ENCODE measurements at regions not wholly inside any gene's neighbourhood (a gene's known extent, or its start where the extent isn't known, plus 50 kb on each side); places are given as distances from the start of the nearest gene placed in this dataset.

GRCh38 chr22:48035897-48036296 is 1273.4 kb downstream of the TBC1D22A start:
- TF ChIP-seq POLR2AphosphoS5 (IDR thresholded peaks at IDR 0.05; ENCODE audit: low read depth): no peak
- TF ChIP-seq, protein P1, sequence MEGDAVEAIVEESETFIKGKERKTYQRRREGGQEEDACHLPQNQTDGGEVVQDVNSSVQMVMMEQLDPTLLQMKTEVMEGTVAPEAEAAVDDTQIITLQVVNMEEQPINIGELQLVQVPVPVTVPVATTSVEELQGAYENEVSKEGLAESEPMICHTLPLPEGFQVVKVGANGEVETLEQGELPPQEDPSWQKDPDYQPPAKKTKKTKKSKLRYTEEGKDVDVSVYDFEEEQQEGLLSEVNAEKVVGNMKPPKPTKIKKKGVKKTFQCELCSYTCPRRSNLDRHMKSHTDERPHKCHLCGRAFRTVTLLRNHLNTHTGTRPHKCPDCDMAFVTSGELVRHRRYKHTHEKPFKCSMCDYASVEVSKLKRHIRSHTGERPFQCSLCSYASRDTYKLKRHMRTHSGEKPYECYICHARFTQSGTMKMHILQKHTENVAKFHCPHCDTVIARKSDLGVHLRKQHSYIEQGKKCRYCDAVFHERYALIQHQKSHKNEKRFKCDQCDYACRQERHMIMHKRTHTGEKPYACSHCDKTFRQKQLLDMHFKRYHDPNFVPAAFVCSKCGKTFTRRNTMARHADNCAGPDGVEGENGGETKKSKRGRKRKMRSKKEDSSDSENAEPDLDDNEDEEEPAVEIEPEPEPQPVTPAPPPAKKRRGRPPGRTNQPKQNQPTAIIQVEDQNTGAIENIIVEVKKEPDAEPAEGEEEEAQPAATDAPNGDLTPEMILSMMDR (conservative IDR thresholded peaks at IDR 0.05; ENCODE audit: low read depth in 2 of 2): no peak
- no peak for TF ChIP-seq CREB1 (CRISPR knock-in tag; IDR thresholded peaks at IDR 0.05; ENCODE audit: low read depth)
- TF ChIP-seq ZNF331 (CRISPR knock-in tag; IDR thresholded peaks at IDR 0.05; ENCODE audit: low read depth): no peak
- TF ChIP-seq EZH2 (IDR thresholded peaks at IDR 0.05; ENCODE audit: low read depth, unreplicated experiment): no peak
- TF ChIP-seq, protein P2, sequence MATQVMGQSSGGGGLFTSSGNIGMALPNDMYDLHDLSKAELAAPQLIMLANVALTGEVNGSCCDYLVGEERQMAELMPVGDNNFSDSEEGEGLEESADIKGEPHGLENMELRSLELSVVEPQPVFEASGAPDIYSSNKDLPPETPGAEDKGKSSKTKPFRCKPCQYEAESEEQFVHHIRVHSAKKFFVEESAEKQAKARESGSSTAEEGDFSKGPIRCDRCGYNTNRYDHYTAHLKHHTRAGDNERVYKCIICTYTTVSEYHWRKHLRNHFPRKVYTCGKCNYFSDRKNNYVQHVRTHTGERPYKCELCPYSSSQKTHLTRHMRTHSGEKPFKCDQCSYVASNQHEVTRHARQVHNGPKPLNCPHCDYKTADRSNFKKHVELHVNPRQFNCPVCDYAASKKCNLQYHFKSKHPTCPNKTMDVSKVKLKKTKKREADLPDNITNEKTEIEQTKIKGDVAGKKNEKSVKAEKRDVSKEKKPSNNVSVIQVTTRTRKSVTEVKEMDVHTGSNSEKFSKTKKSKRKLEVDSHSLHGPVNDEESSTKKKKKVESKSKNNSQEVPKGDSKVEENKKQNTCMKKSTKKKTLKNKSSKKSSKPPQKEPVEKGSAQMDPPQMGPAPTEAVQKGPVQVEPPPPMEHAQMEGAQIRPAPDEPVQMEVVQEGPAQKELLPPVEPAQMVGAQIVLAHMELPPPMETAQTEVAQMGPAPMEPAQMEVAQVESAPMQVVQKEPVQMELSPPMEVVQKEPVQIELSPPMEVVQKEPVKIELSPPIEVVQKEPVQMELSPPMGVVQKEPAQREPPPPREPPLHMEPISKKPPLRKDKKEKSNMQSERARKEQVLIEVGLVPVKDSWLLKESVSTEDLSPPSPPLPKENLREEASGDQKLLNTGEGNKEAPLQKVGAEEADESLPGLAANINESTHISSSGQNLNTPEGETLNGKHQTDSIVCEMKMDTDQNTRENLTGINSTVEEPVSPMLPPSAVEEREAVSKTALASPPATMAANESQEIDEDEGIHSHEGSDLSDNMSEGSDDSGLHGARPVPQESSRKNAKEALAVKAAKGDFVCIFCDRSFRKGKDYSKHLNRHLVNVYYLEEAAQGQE (IDR thresholded peaks at IDR 0.05; ENCODE audit: unreplicated experiment): no peak
- TF ChIP-seq NANOG (IDR thresholded peaks at IDR 0.05; ENCODE audit: borderline replicate concordance): no peak
- no peak for TF ChIP-seq EZH2phosphoT487 (IDR thresholded peaks at IDR 0.05; ENCODE audit: unreplicated experiment)
- TF ChIP-seq, protein P3, sequence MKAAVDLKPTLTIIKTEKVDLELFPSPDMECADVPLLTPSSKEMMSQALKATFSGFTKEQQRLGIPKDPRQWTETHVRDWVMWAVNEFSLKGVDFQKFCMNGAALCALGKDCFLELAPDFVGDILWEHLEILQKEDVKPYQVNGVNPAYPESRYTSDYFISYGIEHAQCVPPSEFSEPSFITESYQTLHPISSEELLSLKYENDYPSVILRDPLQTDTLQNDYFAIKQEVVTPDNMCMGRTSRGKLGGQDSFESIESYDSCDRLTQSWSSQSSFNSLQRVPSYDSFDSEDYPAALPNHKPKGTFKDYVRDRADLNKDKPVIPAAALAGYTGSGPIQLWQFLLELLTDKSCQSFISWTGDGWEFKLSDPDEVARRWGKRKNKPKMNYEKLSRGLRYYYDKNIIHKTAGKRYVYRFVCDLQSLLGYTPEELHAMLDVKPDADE (IDR thresholded peaks at IDR 0.05): no peak
- TF ChIP-seq STAT1 (IDR thresholded peaks at IDR 0.05; ENCODE audit: unreplicated experiment): no peak
- no peak for TF ChIP-seq JUNB (IDR thresholded peaks at IDR 0.05; ENCODE audit: unreplicated experiment)
- TF ChIP-seq ZNF114 (CRISPR knock-in tag; IDR thresholded peaks at IDR 0.05): no peak
- no peak for TF ChIP-seq ZNF462 (CRISPR knock-in tag; IDR thresholded peaks at IDR 0.05)

Data from GM23338 (cell line).